IMR-90 (cell line): ENCODE measurements at regions not wholly inside any gene's neighbourhood (a gene's known extent, or its start where the extent isn't known, plus 50 kb on each side); places are given as distances from the start of the nearest gene placed in this dataset.

ENCODE experiments used
- ATAC-seq: fragments of 200-7000 bp; cut with Tn5 transposase; 2 replicates; pipeline ENCODE4 v1.9.1; 2020; ENCODE audit warnings: low read depth, mild to moderate bottlenecking, moderate library complexity
- BruUV-seq: library from RNA; stranded (reverse); fragments of 400-500 nt; replicated peaks from 2 replicates; lab custom pipeline; 2021; lab: Mats Ljungman, UMichigan
- CTCF ChIA-PET: fragments of 300-600 bp; formaldehyde crosslinking; extraction: SDS; loops from one replicate; lab custom pipeline; 2021; ENCODE audit warnings: antibody characterized with exemption; lab: Yijun Ruan, JAX
- POLR2A ChIA-PET: fragments of 300-600 bp; sonication (Branson Sonifier 250); formaldehyde crosslinking; loops from one replicate; lab custom pipeline; 2022; ENCODE audit warnings: antibody characterized with exemption; ENCODE audit not compliant: unreplicated experiment; lab: Charles Lee
- DNase-seq: peaks from one replicate; pipeline ENCODE4 v3.0.0; 2013
- H2AFZ ChIP-seq: replicated peaks from 2 replicates; pipeline ENCODE3; 2013; ENCODE audit warnings: low read length, mild to moderate bottlenecking; ENCODE audit not compliant: poor library complexity
- H2AK5ac ChIP-seq: 2 replicates; pipeline ENCODE4 v1.6.1; 2013; ENCODE audit warnings: low read depth, low read length, inconsistent platforms
- H2AK9ac ChIP-seq: replicated peaks from 2 replicates; pipeline ENCODE3; 2013; ENCODE audit warnings: mild to moderate bottlenecking, low read depth, low read length, moderate library complexity; ENCODE audit not compliant: poor library complexity
- H2BK120ac ChIP-seq: 2 replicates; pipeline ENCODE4 v1.6.1; 2013; ENCODE audit warnings: low read depth, low read length, inconsistent platforms
- H2BK15ac ChIP-seq: 3 replicates; pipeline ENCODE4 v1.6.1; 2013; ENCODE audit warnings: low read depth, low read length, inconsistent platforms
- H2BK20ac ChIP-seq: 2 replicates; pipeline ENCODE4 v1.6.1; 2013; ENCODE audit warnings: low read depth, mild to moderate bottlenecking, inconsistent platforms, low read length, moderate library complexity
- H2BK5ac ChIP-seq: 2 replicates; pipeline ENCODE4 v1.6.1; 2013; ENCODE audit warnings: mild to moderate bottlenecking, low read depth, low read length, inconsistent platforms; ENCODE audit not compliant: poor library complexity, severe bottlenecking
- H3K14ac ChIP-seq: replicated peaks from 2 replicates; pipeline ENCODE4 v1.6.1; 2013; ENCODE audit warnings: low read depth, low read length, inconsistent platforms
- H3K18ac ChIP-seq: 2 replicates; pipeline ENCODE4 v1.6.1; 2013; ENCODE audit warnings: low read depth, low read length, control low read depth
- H3K23ac ChIP-seq: 2 replicates; pipeline ENCODE4 v1.6.1; 2013; ENCODE audit warnings: low read depth, low read length, inconsistent platforms
- H3K27ac ChIP-seq: 2 replicates; pipeline ENCODE4 v1.5.1; 2013; ENCODE audit warnings: mild to moderate bottlenecking, control low read depth, low read length; ENCODE audit not compliant: insufficient read depth
- H3K27me3 ChIP-seq: 2 replicates; pipeline ENCODE4 v1.6.1; 2013; ENCODE audit warnings: low read length; ENCODE audit not compliant: control insufficient read depth, insufficient read depth
- H3K36me3 ChIP-seq: 2 replicates; pipeline ENCODE4 v1.6.1; 2013; ENCODE audit warnings: low read length, mixed read lengths; ENCODE audit not compliant: control insufficient read depth, insufficient read depth
- H3K4ac ChIP-seq: 2 replicates; pipeline ENCODE4 v1.6.1; 2013; ENCODE audit warnings: low read depth, low read length, inconsistent platforms
- H3K4me1 ChIP-seq: 2 replicates; pipeline ENCODE4 v1.6.1; 2013; ENCODE audit warnings: low read length, mixed read lengths; ENCODE audit not compliant: control insufficient read depth, insufficient read depth
- H3K4me2 ChIP-seq: 2 replicates; pipeline ENCODE4 v1.6.1; 2013; ENCODE audit warnings: low read depth, mild to moderate bottlenecking, control low read depth, low read length, moderate library complexity
- H3K4me3 ChIP-seq: 2 replicates; pipeline ENCODE4 v1.5.1; 2013; ENCODE audit warnings: low read depth, mild to moderate bottlenecking, control low read depth, low read length, moderate library complexity; ENCODE audit not compliant: insufficient read depth
- H3K56ac ChIP-seq: 2 replicates; pipeline ENCODE4 v1.6.1; 2013; ENCODE audit warnings: low read length, inconsistent platforms; ENCODE audit not compliant: insufficient read depth; ENCODE audit errors: extremely low read depth
- H3K79me1 ChIP-seq, 2 experiments: 2 replicates each; pipeline ENCODE4 v1.6.1; 2013; ENCODE audit warnings: low read length in 2 of 2, inconsistent platforms in 1 of 2, low read depth in 1 of 2
- H3K9ac ChIP-seq: 2 replicates; pipeline ENCODE4 v1.6.1; 2013; ENCODE audit warnings: low read depth, low read length, control low read depth
- H3K9me1 ChIP-seq: 2 replicates; pipeline ENCODE4 v1.6.1; 2013; ENCODE audit warnings: low read length, inconsistent platforms; ENCODE audit not compliant: insufficient read depth
- H3K9me3 ChIP-seq: 2 replicates; pipeline ENCODE4 v1.6.1; 2013; ENCODE audit warnings: low read length; ENCODE audit not compliant: control insufficient read depth, insufficient read depth
- H4K20me1 ChIP-seq: 2 replicates; pipeline ENCODE4 v1.6.1; 2013; ENCODE audit warnings: low read length, inconsistent platforms; ENCODE audit not compliant: insufficient read depth
- H4K5ac ChIP-seq: 2 replicates; pipeline ENCODE4 v1.6.1; 2013; ENCODE audit warnings: mild to moderate bottlenecking, low read depth, low read length, control low read depth
- H4K8ac ChIP-seq, 2 experiments: 2 replicates each; pipeline ENCODE4 v1.6.1; 2013; ENCODE audit warnings: low read depth in 2 of 2, low read length in 2 of 2, control low read depth in 1 of 2, inconsistent platforms in 1 of 2
- H4K91ac ChIP-seq: 2 replicates; pipeline ENCODE4 v1.6.1; 2013; ENCODE audit warnings: low read depth, low read length, inconsistent platforms; ENCODE audit not compliant: insufficient read depth
- BHLHE40 ChIP-seq: fragments of 150-350 bp; IDR thresholded peaks from 2 replicates; pipeline ENCODE4 v1.6.1; 2016; ENCODE audit warnings: mild to moderate bottlenecking, low read depth, low read length
- WGBS, 2 experiments: methylation state at CpG; one replicate each; pipeline versions ENCODE4 v1.1.5 to v1.1.7; 2013; ENCODE audit warnings: missing lambda C conversion rate in 2 of 2; ENCODE audit not compliant: insufficient read length in 1 of 2; ENCODE audit errors: extremely low coverage in 2 of 2; 5-methylcytosine and 5-hydroxymethylcytosine counted together
- dilution Hi-C: fragments of 300-500 bp; cut with HindIII; formaldehyde crosslinking; loops from one replicate; pipeline ENCODE4 v1.14.3; 2018; ENCODE audit warnings: low sequenced_read_pairs; ENCODE audit not compliant: unreplicated experiment
- in situ Hi-C: fragments of 300-500 bp; cut with MboI; formaldehyde crosslinking; loops from 3 replicates; pipeline ENCODE4 v1.14.3; 2019; ENCODE audit warnings: low sequenced_read_pairs, inconsistent platforms, mixed read lengths
- intact Hi-C: fragments of 100-400 bp; cut with micrococcal nuclease; formaldehyde crosslinking; loops from 2 replicates; pipeline ENCODE4 v1.10.0; 2022

DNA sequence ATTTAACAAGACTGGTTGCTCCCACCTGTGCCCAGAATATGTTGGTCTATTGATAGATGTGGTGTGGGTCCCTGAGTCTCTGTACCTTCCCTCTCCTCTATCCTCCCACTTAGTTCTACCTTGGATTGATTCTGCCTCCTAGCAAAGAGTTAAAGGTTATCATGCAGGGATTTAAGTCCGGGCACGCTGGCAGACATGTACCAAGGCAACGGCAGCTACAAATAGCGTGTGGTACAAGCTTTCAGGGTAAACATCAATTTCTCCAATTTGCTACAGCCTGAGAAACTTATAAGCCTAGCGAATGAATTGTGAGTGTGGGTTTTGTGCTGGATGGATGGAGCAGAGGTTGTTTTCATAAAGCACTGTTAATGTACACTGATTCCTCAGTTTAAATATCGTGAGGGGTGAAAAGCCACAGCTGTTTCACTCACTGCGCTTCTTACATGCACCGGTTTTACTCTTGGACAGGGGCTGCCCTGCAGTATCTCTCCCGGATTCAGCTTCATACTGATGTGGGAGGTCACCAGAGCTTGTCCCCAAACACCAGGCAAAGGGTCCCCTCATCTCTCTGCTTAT lies 289.8 kb downstream of the ICOS start:
- peaks cover 35% of the 10 kb centered on the region for H3K27me3 ChIP-seq
- CTCF ChIA-PET: no interaction called here
- BruUV-seq: no TSS peak

More for the DNA sequence above, 289.8 kb downstream of the ICOS start:
- Histone ChIP-seq H3K9ac (no peak overlapping the region), H3K4me3 (no peak overlapping the region), H2BK20ac (no peak overlapping the region), H4K5ac (no peak overlapping the region), H3K4me2 (peak overlapping the region; percentile 74; the same call in 1 of the 2 replicates), H3K4me1 (peaks cover 2% of the 10 kb centered on the region; the same call in 1 of the 2 replicates), H3K9me1 (no peaks in the 10 kb centered on the region), H4K20me1 (no peaks in the 10 kb centered on the region), H2BK120ac (no peak overlapping the region), H2AFZ (no peak overlapping the region), H2AK5ac (no peak overlapping the region), H2BK5ac (no peak overlapping the region), H3K23ac (no peak overlapping the region), H3K56ac (no peak overlapping the region), H3K9me3 (no peaks in the 10 kb centered on the region), H3K4ac (no peak overlapping the region), H3K27ac (no peak overlapping the region), H3K18ac (no peak overlapping the region), H3K36me3 (no peaks in the 10 kb centered on the region), H2BK15ac (no peak overlapping the region), H3K79me1 (no peaks in the 10 kb centered on the region), H2AK9ac (no peak overlapping the region), H3K14ac (no peak overlapping the region), H4K8ac (no peak overlapping the region), H4K91ac (no peak overlapping the region)
- no CpG with 5 or more reads among the region's 9 CpGs for WGBS, 2 experiments
- in situ Hi-C loops: no loop called here
- no peak for DNase-seq
- POLR2A ChIA-PET: no interaction called here
- no peak for TF ChIP-seq BHLHE40
- intact Hi-C loops: no loop called here
- dilution Hi-C loops: no loop called here
- peak; percentile 62 for ATAC-seq
